Heart right ventricle (tissue), 16 donors: ENCODE measurements at regions not wholly inside any gene's neighbourhood (a gene's known extent, or its start where the extent isn't known, plus 50 kb on each side); places are given as distances from the start of the nearest gene placed in this dataset.
A peak's percentile ranks its signal among the peaks of the same experiment; 100 is the strongest.
"Not testable (repeated sequence)": the region's sequence is repeated elsewhere in the genome, so short reads cannot be mapped to it uniquely, and the experiment has no call there.

Source experiments
- ATAC-seq, 8 donors: fragments of 200-7000 bp; cut with Tn5 transposase; one replicate each; pipeline ENCODE4 v1.9.1; 2020; ENCODE audit warnings: mild to moderate bottlenecking in 8 of 8, moderate library complexity in 8 of 8, moderate number of reproducible peaks in 1 of 8
- DNase-seq, 2 donors: peaks; one replicate each; pipeline ENCODE4 v3.0.0-alpha.2; 2020
- H3K27ac ChIP-seq, 10 donors: fragments of 200-600 bp; sonication (generic) in 2 of 10; one replicate each; pipeline versions ENCODE4 v1.5.0 to v1.8.0; 2020 to 2022; ENCODE audit warnings: mild to moderate bottlenecking in 3 of 10
- H3K27me3 ChIP-seq, 7 donors: fragments of 200-600 bp; one replicate each; pipeline ENCODE4 v1.8.0; 2021 to 2022; ENCODE audit warnings: mild to moderate bottlenecking in 2 of 7
- H3K36me3 ChIP-seq, 9 donors: fragments of 200-600 bp; sonication (generic) in 1 of 9; one replicate each; pipeline versions ENCODE4 v1.5.0 to v1.8.0; 2020 to 2022; ENCODE audit warnings: mild to moderate bottlenecking in 2 of 9
- H3K4me1 ChIP-seq, 9 donors: fragments of 200-600 bp; sonication (generic) in 1 of 9; one replicate each; pipeline versions ENCODE4 v1.5.0 to v1.8.0; 2020 to 2022; ENCODE audit warnings: mild to moderate bottlenecking in 4 of 9
- H3K4me3 ChIP-seq, 10 donors: fragments of 200-600 bp; sonication (generic) in 2 of 10; one replicate each; pipeline versions ENCODE4 v1.5.0 to v1.8.0; 2020 to 2022; ENCODE audit warnings: mild to moderate bottlenecking in 7 of 10, moderate library complexity in 2 of 10
- H3K9me3 ChIP-seq, 11 donors: fragments of 200-600 bp in 10 of 11; sonication (generic) in 2 of 11; one replicate each; pipeline versions ENCODE4 v1.5.0 to v1.8.0; 2013 to 2022; ENCODE audit warnings: mild to moderate bottlenecking in 2 of 11, control low read depth in 1 of 11, moderate library complexity in 1 of 11
- CTCF ChIP-seq, 9 donors: fragments of 200-600 bp; sonication (generic) in 2 of 9; IDR thresholded peaks; one replicate each; pipeline versions ENCODE4 v1.5.0 to v1.8.0; 2021 to 2022; ENCODE audit warnings: antibody characterized with exemption in 9 of 9, mild to moderate bottlenecking in 5 of 9, moderate library complexity in 1 of 9
- WGBS, 2 donors: extraction: QIAGEN DNeasy Blood & Tissue Kit; methylation state at CpG; one replicate each; pipeline ENCODE4 v1.1.7; 2013; ENCODE audit warnings: inconsistent platforms in 1 of 2; 5-methylcytosine and 5-hydroxymethylcytosine counted together
- intact Hi-C, 10 donors: fragments of 100-400 bp; cut with DNase I; formaldehyde crosslinking; loops; one replicate each; pipeline versions ENCODE4 v1.11.1 to v1.14.2; 2022
- donor health status: Arrhythmogenic right ventricular cardiomyopathy.
- donor health status: ischemic (EF 13 %, LVEDD 7.1; RV severe dilation, severe dysfunction).
- donor health status: healthy with polysubstance abuse.
- donor health status: DM: no; HTN: yes; CAD: no.
- donor health status: DM: no; HTN: no; CAD: no.
- donor health status: ischemic (EF 25% LVEDD 6.9; RV normal size, moderate dysfunction).
- donor health status: ischemic (EF 25% LVEDD 5.7; RV mildly dilated, moderate dysfunction).
- donor health status: healthy.
- donor health status: DM: yes; HTN: yes; CAD: no.
- donor health status: Ischemic cardiomyopathy.
- donor health status: ischemic (EF 35%, LVEDD 5.7; RV mildly dilated, moderate dysfunction).
- donor health status: nonischemic (EF 11% LVEDD 7.7; RV severe dilation, severe dysfunction).
- donor health status: DM: yes; HTN: yes; CAD: no.
- donor health status: PGD.
- donor health status: ischemic (EF 29% LVEDD 5.4; RV normal size, mild dysfunction).
- donor health status: nonischemic (EF 23%, LVEDD 6.1; RV moderate dilation, normal function).

GRCh38 chr1:104197516-104197915 is 447.8 kb downstream of the AMY1C start:
- Histone ChIP-seq H3K9me3 (peaks cover 0 to 36% (median 12%) of the 10 kb centered on the region in 11 donors), H3K4me3 (no peak overlapping the region), H3K27me3 (no peaks in the 10 kb centered on the region), H3K36me3 (no peaks in the 10 kb centered on the region), H3K27ac (no peak overlapping the region), H3K4me1 (no peaks in the 10 kb centered on the region)
- ATAC-seq, result no peak
- intact Hi-C loops, result no loop called here
- no peak for TF ChIP-seq CTCF (IDR thresholded peaks at IDR 0.05)
- no peak for DNase-seq
- WGBS, 2 donors, result 71 to 82% methylated on average over 1 of the region's 1 CpG

GRCh38 chr1:104212239-104212638 is 462.5 kb downstream of the AMY1C start:
- Histone ChIP-seq H3K4me3 (no peak overlapping the region), H3K27me3 (no peaks in the 10 kb centered on the region), H3K27ac (no peak overlapping the region), H3K4me1 (no peaks in the 10 kb centered on the region), H3K36me3 (no peaks in the 10 kb centered on the region), H3K9me3 (peaks cover 0 to 14% (median 0%) of the 10 kb centered on the region in 11 donors)
- DNase-seq, result no peak
- no peak for TF ChIP-seq CTCF (IDR thresholded peaks at IDR 0.05)
- intact Hi-C loops, result no loop called here
- WGBS, 2 donors, result 80 to 81% methylated on average over 1 of the region's 1 CpG
- ATAC-seq, result no peak

GRCh38 chr1:104217395-104217986 is 467.8 kb downstream of the AMY1C start:
- H3K27me3 ChIP-seq, H3K4me1 ChIP-seq, intact Hi-C loops, H3K36me3 ChIP-seq, ATAC-seq, H3K4me3 ChIP-seq, H3K27ac ChIP-seq: not testable (repeated sequence)
- peaks cover 0 to 26% (median 0%) of the 10 kb centered on the region in 11 donors for H3K9me3 ChIP-seq
- WGBS, 2 donors, result 90 to 92% methylated on average over 26 to 28 of the region's 28 CpGs
- peak in 1 of 2 donors; percentile 6 for DNase-seq

GRCh38 chr1:104229860-104230259 is 480.2 kb downstream of the AMY1C start:
- no peaks in the 10 kb centered on the region for H3K36me3 ChIP-seq
- no peaks in the 10 kb centered on the region for H3K27me3 ChIP-seq
- no peak for DNase-seq
- no peak overlapping the region for H3K27ac ChIP-seq
- TF ChIP-seq CTCF (IDR thresholded peaks at IDR 0.05), result no peak
- H3K9me3 ChIP-seq, result peaks cover 0 to 8% (median 0%) of the 10 kb centered on the region in 11 donors
- no peak overlapping the region for H3K4me3 ChIP-seq
- ATAC-seq, result no peak
- intact Hi-C loops, result no loop called here
- WGBS, 2 donors, result 63 to 70% methylated on average over 3 of the region's 3 CpGs
- H3K4me1 ChIP-seq, result no peaks in the 10 kb centered on the region

GRCh38 chr1:104231676-104232075 is 482.0 kb downstream of the AMY1C start:
- intact Hi-C loops, result no loop called here
- H3K4me3 ChIP-seq, result no peak overlapping the region
- peaks cover 0 to 3% (median 0%) of the 10 kb centered on the region in 11 donors for H3K9me3 ChIP-seq
- DNase-seq (no peak), ATAC-seq (no peak)
- no peaks in the 10 kb centered on the region for H3K36me3 ChIP-seq
- no peak for TF ChIP-seq CTCF (IDR thresholded peaks at IDR 0.05)
- no peaks in the 10 kb centered on the region for H3K27me3 ChIP-seq
- no peaks in the 10 kb centered on the region for H3K4me1 ChIP-seq
- WGBS, 2 donors, result 73 to 78% methylated on average over 4 of the region's 4 CpGs
- H3K27ac ChIP-seq, result no peak overlapping the region
